ENCODE measurements at regions not wholly inside any gene's neighbourhood (a gene's known extent, or its start where the extent isn't known, plus 50 kb on each side); places are given as distances from the start of the nearest gene placed in this dataset.
"Not testable (repeated sequence)": the region's sequence is repeated elsewhere in the genome, so short reads cannot be mapped to it uniquely, and the experiment has no call there.

- DNase-seq = no peak
These were observed 230.8 kb upstream of the PKN2 start for GRCh38 chr1:88453295-88453694.

- DNase-seq = no peak
These were observed 229.3 kb upstream of the PKN2 start for GRCh38 chr1:88454781-88455180.

- DNase-seq = no peak
These were observed 228.3 kb upstream of the PKN2 start for GRCh38 chr1:88455621-88456256.

- DNase-seq = no peak
These were observed 226.9 kb upstream of the PKN2 start for GRCh38 chr1:88457197-88457596.

GRCh38 chr1:88461007-88461406, 223.1 kb upstream of the PKN2 start:
- DNase-seq = no peak

- no peak for DNase-seq
These were observed 222.0 kb upstream of the PKN2 start for GRCh38 chr1:88462096-88462487.

- no peak for DNase-seq
These were observed 221.4 kb upstream of the PKN2 start for GRCh38 chr1:88462488-88463261.

GRCh38 chr1:88463401-88463985, 220.6 kb upstream of the PKN2 start:
- DNase-seq = no peak

GRCh38 chr1:88466011-88466410, 218.1 kb upstream of the PKN2 start:
- DNase-seq = no peak

GRCh38 chr1:88466899-88467580, 217.0 kb upstream of the PKN2 start:
- no peak for DNase-seq

- DNase-seq = no peak
These were observed 211.8 kb upstream of the PKN2 start for GRCh38 chr1:88472298-88472697.

- DNase-seq = no peak
These were observed 211.4 kb upstream of the PKN2 start for GRCh38 chr1:88472714-88473113.

GRCh38 chr1:88474555-88475304, 209.3 kb upstream of the PKN2 start:
- no peak for DNase-seq

- no peak for DNase-seq
These were observed 199.2 kb upstream of the PKN2 start for GRCh38 chr1:88484881-88485280.

GRCh38 chr1:88488237-88488636, 195.8 kb upstream of the PKN2 start:
- DNase-seq = no peak

GRCh38 chr1:88490676-88491075, 193.4 kb upstream of the PKN2 start:
- DNase-seq = no peak

GRCh38 chr1:88499671-88500070, 184.4 kb upstream of the PKN2 start:
- no peak for DNase-seq

GRCh38 chr1:88502886-88503285, 181.2 kb upstream of the PKN2 start:
- DNase-seq = no peak

- DNase-seq = no peak
These were observed 180.4 kb upstream of the PKN2 start for GRCh38 chr1:88503646-88504045.

GRCh38 chr1:88504601-88505000, 179.5 kb upstream of the PKN2 start:
- DNase-seq = no peak

- DNase-seq = no peak
These were observed 174.7 kb upstream of the PKN2 start for GRCh38 chr1:88509379-88509778.

- DNase-seq = no peak
These were observed 169.5 kb upstream of the PKN2 start for GRCh38 chr1:88514544-88515060.

- not testable (repeated sequence) for DNase-seq
These were observed 166.6 kb upstream of the PKN2 start for GRCh38 chr1:88517499-88517898.
